ENCODE measurements at regions not wholly inside any gene's neighbourhood (a gene's known extent, or its start where the extent isn't known, plus 50 kb on each side); places are given as distances from the start of the nearest gene placed in this dataset.

DNA sequence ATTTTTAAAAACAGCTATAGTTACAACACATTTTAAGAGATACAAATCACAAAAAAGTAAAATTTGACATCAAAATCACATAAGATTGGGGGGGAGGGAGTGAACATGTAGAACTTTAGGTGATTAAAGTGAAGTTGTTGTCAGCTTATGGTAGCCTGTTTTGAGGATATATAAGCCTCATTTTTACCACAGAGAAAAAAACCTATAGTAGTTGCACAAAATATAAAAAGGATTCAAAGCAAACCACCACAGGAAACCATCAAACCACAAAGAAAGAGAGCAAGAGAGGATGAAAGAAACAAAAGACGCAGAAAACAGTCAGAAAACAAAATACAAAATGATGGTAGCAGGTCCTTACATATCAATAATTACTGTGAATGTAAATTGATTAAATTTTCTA is 291.9 kb upstream of the DEPDC1 start:
- ChIA-PET CTCF (no interaction called here), POLR2A (no interaction called here)
- no peak for DNase-seq (ENCODE audit: extremely low spot score)
- no peak for TF ChIP-seq ELF4 (IDR thresholded peaks at IDR 0.05)
- no peak for TF ChIP-seq FOXM1 (IDR thresholded peaks at IDR 0.05; ENCODE audit: borderline replicate concordance)
- no peak for TF ChIP-seq ZNF384 (IDR thresholded peaks at IDR 0.05)
- no peak for TF ChIP-seq SP1 (IDR thresholded peaks at IDR 0.05)
- no peak for TF ChIP-seq PKNOX1 (IDR thresholded peaks at IDR 0.05)
- TF ChIP-seq HDGF (IDR thresholded peaks at IDR 0.05; ENCODE audit: borderline replicate concordance), result no peak
- TF ChIP-seq FOXA1 (IDR thresholded peaks at IDR 0.05), result no peak
- no peak for TF ChIP-seq NFRKB (IDR thresholded peaks at IDR 0.05)
- no peak for TF ChIP-seq BHLHE40 (IDR thresholded peaks at IDR 0.05; ENCODE audit: borderline replicate concordance)

DNA sequence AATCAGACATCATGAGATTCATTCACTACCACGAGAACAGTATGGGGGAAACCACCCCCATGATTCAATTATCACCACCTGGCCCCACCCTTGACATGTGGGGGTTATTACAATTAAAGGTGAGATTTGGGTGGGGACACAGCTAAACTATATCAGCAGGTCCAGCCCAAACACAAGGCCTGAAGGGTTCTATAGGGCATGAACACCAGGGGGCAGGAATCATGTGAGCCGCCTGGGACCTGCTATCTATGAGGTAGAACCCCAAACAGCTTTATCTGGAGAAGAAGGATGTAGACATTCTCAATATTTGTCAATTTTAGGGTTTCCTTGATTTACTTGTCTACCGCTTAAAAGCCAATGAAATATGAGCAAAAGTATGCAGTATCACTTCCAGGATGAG is 294.9 kb upstream of the DEPDC1 start:
- TF ChIP-seq HDGF (IDR thresholded peaks at IDR 0.05; ENCODE audit: borderline replicate concordance) (no peak), SUZ12 (IDR thresholded peaks at IDR 0.05) (no peak), L3MBTL2 (conservative IDR thresholded peaks at IDR 0.05) (no peak), ELF4 (IDR thresholded peaks at IDR 0.05) (no peak), PKNOX1 (IDR thresholded peaks at IDR 0.05) (no peak), FOXK2 (IDR thresholded peaks at IDR 0.05) (no peak)
- ChIA-PET CTCF (no interaction called here), POLR2A (no interaction called here)
- no peak for DNase-seq (ENCODE audit: extremely low spot score)

GRCh38 chr1:68795956-68796355 is 299.1 kb upstream of the DEPDC1 start:
- DNase-seq (ENCODE audit: extremely low spot score), result no peak
- TF ChIP-seq TARDBP (IDR thresholded peaks at IDR 0.05) (no peak), SUZ12 (IDR thresholded peaks at IDR 0.05) (no peak), BHLHE40 (IDR thresholded peaks at IDR 0.05; ENCODE audit: borderline replicate concordance) (no peak), CTBP1 (IDR thresholded peaks at IDR 0.05; ENCODE audit: borderline replicate concordance) (no peak), ZNF384 (IDR thresholded peaks at IDR 0.05) (no peak), LEF1 (IDR thresholded peaks at IDR 0.05; ENCODE audit: borderline replicate concordance) (no peak), FOXA1 (IDR thresholded peaks at IDR 0.05) (no peak), L3MBTL2 (conservative IDR thresholded peaks at IDR 0.05) (no peak), FOXK2 (IDR thresholded peaks at IDR 0.05) (no peak), ARNT (IDR thresholded peaks at IDR 0.05) (no peak), ELF4 (IDR thresholded peaks at IDR 0.05) (no peak)
- ChIA-PET CTCF (no interaction called here), POLR2A (no interaction called here)

GRCh38 chr1:68796888-68797287 is 300.0 kb upstream of the DEPDC1 start:
- POLR2A ChIA-PET, result interaction anchor here (0.8 kb wide), 1 partner anchor 14 kb away, joined by 3 read pairs; no protein-coding TSS in a partner anchor
- CTCF ChIA-PET, result interaction anchor here (0.6 kb wide), 1 partner anchor 330 kb away, joined by 3 read pairs; no protein-coding TSS in a partner anchor
- TF ChIP-seq SUZ12 (IDR thresholded peaks at IDR 0.05) (no peak), TARDBP (IDR thresholded peaks at IDR 0.05) (no peak), CTBP1 (IDR thresholded peaks at IDR 0.05; ENCODE audit: borderline replicate concordance) (no peak), HDGF (IDR thresholded peaks at IDR 0.05; ENCODE audit: borderline replicate concordance) (no peak), SP1 (IDR thresholded peaks at IDR 0.05) (no peak), ZNF384 (IDR thresholded peaks at IDR 0.05) (no peak), ELF4 (IDR thresholded peaks at IDR 0.05) (no peak), LEF1 (IDR thresholded peaks at IDR 0.05; ENCODE audit: borderline replicate concordance) (no peak), NFRKB (IDR thresholded peaks at IDR 0.05) (no peak), FOXM1 (IDR thresholded peaks at IDR 0.05; ENCODE audit: borderline replicate concordance) (no peak), FOXA1 (IDR thresholded peaks at IDR 0.05) (no peak), BHLHE40 (IDR thresholded peaks at IDR 0.05; ENCODE audit: borderline replicate concordance) (no peak), PKNOX1 (IDR thresholded peaks at IDR 0.05) (no peak), L3MBTL2 (conservative IDR thresholded peaks at IDR 0.05) (no peak), ARNT (IDR thresholded peaks at IDR 0.05) (no peak), FOXK2 (IDR thresholded peaks at IDR 0.05) (no peak)
- DNase-seq (ENCODE audit: extremely low spot score), result no peak

GRCh38 chr1:68798071-68798470 is 301.2 kb upstream of the DEPDC1 start:
- POLR2A ChIA-PET, result no interaction called here
- CTCF ChIA-PET, result no interaction called here
- DNase-seq (ENCODE audit: extremely low spot score), result no peak
- TF ChIP-seq ARNT (IDR thresholded peaks at IDR 0.05), result no peak
- no peak for TF ChIP-seq ZNF384 (IDR thresholded peaks at IDR 0.05)
- no peak for TF ChIP-seq FOXM1 (IDR thresholded peaks at IDR 0.05; ENCODE audit: borderline replicate concordance)
- no peak for TF ChIP-seq TARDBP (IDR thresholded peaks at IDR 0.05)
- no peak for TF ChIP-seq CTBP1 (IDR thresholded peaks at IDR 0.05; ENCODE audit: borderline replicate concordance)
- TF ChIP-seq FOXA1 (IDR thresholded peaks at IDR 0.05), result no peak
- TF ChIP-seq SP1 (IDR thresholded peaks at IDR 0.05), result no peak
- no peak for TF ChIP-seq LEF1 (IDR thresholded peaks at IDR 0.05; ENCODE audit: borderline replicate concordance)
- TF ChIP-seq FOXK2 (IDR thresholded peaks at IDR 0.05), result no peak
- no peak for TF ChIP-seq PKNOX1 (IDR thresholded peaks at IDR 0.05)
- TF ChIP-seq HDGF (IDR thresholded peaks at IDR 0.05; ENCODE audit: borderline replicate concordance), result no peak
- no peak for TF ChIP-seq NFRKB (IDR thresholded peaks at IDR 0.05)
- TF ChIP-seq L3MBTL2 (conservative IDR thresholded peaks at IDR 0.05), result no peak
- no peak for TF ChIP-seq ELF4 (IDR thresholded peaks at IDR 0.05)
- TF ChIP-seq SUZ12 (IDR thresholded peaks at IDR 0.05), result no peak
- TF ChIP-seq BHLHE40 (IDR thresholded peaks at IDR 0.05; ENCODE audit: borderline replicate concordance), result no peak

DNA sequence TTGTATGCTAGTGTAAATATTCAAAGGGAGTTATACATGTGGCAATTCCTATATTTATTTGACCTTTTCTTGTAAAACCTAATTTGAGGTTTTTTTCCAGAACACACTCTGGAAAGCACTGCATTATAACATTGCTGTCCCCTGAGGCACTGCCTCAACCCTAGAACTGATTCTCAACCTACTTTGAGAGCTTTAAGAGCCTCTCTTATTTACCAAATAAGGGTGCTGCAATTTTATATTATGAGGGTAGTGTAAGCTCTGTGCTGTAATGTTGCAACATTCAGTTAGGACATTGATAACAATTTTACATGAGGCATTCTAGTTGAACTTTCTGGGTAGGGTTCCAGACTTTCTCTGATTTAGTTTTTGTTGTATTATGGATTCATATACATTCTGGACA is 302.2 kb upstream of the DEPDC1 start:
- POLR2A ChIA-PET, result no interaction called here
- CTCF ChIA-PET, result no interaction called here
- TF ChIP-seq FOXM1 (IDR thresholded peaks at IDR 0.05; ENCODE audit: borderline replicate concordance) (no peak), ZNF384 (IDR thresholded peaks at IDR 0.05) (no peak), BHLHE40 (IDR thresholded peaks at IDR 0.05; ENCODE audit: borderline replicate concordance) (no peak), ARNT (IDR thresholded peaks at IDR 0.05) (no peak), CTBP1 (IDR thresholded peaks at IDR 0.05; ENCODE audit: borderline replicate concordance) (no peak), NFRKB (IDR thresholded peaks at IDR 0.05) (no peak), SP1 (IDR thresholded peaks at IDR 0.05) (no peak), SUZ12 (IDR thresholded peaks at IDR 0.05) (no peak), ELF4 (IDR thresholded peaks at IDR 0.05) (no peak), LEF1 (IDR thresholded peaks at IDR 0.05; ENCODE audit: borderline replicate concordance) (no peak), FOXA1 (IDR thresholded peaks at IDR 0.05) (no peak), TARDBP (IDR thresholded peaks at IDR 0.05) (no peak), PKNOX1 (IDR thresholded peaks at IDR 0.05) (no peak), HDGF (IDR thresholded peaks at IDR 0.05; ENCODE audit: borderline replicate concordance) (no peak), FOXK2 (IDR thresholded peaks at IDR 0.05) (no peak), L3MBTL2 (conservative IDR thresholded peaks at IDR 0.05) (no peak)
- DNase-seq (ENCODE audit: extremely low spot score), result no peak

Measured in HEK293T (cell line).